ENCODE measurements at regions not wholly inside any gene's neighbourhood (a gene's known extent, or its start where the extent isn't known, plus 50 kb on each side); places are given as distances from the start of the nearest gene placed in this dataset.

DNA sequence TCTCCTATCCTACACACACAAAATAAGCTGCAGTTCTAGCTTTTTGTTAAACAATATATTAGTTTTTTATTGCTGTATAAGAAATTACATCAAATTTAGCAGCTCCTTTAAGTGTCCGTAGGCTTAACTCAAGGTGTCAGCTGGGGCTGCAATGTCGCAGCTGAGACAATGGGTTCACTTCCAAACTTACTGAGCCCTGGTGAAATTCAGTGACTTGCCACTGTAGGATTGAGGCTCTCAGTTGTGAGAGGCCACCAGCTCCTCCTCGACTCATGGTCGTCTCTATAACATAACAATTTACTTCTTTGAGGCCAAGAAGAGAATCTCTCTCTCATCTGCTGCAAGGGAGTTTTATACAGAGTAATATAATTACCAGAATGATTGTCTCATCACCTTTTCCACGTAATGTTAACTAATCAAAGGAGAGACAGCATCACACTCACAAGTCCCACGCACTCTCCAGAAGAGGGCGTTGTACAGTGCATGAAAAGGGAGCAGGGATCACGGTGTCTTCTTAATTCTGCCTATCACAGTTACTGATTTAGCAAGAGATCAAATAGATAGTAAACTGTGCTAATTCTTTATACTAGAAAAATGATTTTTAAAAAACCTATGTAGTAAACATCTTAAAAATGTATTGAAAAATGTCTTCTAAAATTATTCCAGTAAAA is 735.6 kb upstream of the GBE1 start:
- H3K4me3 ChIP-seq, result no peak overlapping the region
- H3K9me3 ChIP-seq, result no peaks in the 10 kb centered on the region
- H3K27ac ChIP-seq, result no peak overlapping the region
- ATAC-seq (ENCODE audit: low FRiP score in 2 of 2) (no peak), DNase-seq (no peak)
- no peaks in the 10 kb centered on the region for H3K4me1 ChIP-seq
- no peaks in the 10 kb centered on the region for H3K27me3 ChIP-seq
- 61 to 67% methylated on average over 8 of the region's 8 CpGs for WGBS, 2 donors
- H3K36me3 ChIP-seq, result no peaks in the 10 kb centered on the region
- no peak for TF ChIP-seq POLR2AphosphoS5 (IDR thresholded peaks at IDR 0.05)
- no peak for TF ChIP-seq CTCF (IDR thresholded peaks at IDR 0.05)
- no peak for TF ChIP-seq POLR2A (IDR thresholded peaks at IDR 0.05)
- no peak for TF ChIP-seq EP300 (IDR thresholded peaks at IDR 0.05)

DNA sequence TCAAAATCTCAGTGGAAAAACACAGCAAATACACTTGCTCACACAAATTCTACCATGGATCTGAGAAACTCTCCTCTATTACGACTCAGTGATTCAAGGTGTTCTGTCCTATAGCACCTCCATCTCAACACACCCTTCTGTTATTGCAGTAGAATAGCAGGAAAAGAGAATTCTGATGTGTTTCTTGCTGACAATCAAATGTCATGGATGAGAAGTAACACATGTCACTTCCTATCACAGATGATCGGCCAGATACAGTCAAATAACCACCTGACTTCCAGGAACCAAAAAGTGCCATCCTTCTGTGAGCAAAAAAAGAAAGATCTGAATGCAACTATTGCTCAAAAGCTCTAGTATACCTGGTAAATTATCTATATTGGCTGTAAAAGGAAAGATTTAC is 734.2 kb upstream of the GBE1 start:
- no peak for ATAC-seq (ENCODE audit: low FRiP score in 2 of 2)

DNA sequence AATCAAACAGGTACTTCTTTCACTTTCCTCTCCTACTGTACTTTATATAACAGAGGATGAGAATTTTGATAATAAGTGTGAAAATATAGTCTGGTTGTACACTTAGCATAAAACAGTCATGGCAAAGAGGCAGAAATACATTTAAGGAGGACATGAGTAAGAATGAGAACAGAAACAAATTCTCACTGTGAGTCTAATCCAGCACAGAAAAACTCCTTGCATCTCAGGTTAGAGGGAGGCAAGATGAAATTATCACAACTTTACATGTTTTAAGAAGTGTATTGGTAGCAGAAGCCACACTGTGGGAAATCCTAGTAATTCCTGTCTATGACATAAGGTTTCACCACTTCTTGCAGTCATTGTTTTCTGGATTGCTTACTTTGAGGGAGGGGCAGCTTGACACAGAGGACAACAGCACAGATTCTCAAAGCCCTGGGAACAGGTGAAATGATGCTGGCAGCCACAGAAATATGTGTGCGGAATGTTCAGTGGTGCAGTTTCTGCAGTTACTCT is 733.6 kb upstream of the GBE1 start:
- DNase-seq, result no peak
- WGBS, 2 donors, result 92 to 94% methylated on average over 1 of the region's 1 CpG
- H3K9me3 ChIP-seq, result no peaks in the 10 kb centered on the region

More for the DNA sequence above, 734.2 kb upstream of the GBE1 start:
- DNase-seq, result no peak
- Histone ChIP-seq H3K4me1 (no peaks in the 10 kb centered on the region), H3K36me3 (no peaks in the 10 kb centered on the region), H3K9me3 (no peaks in the 10 kb centered on the region), H3K27me3 (no peaks in the 10 kb centered on the region), H3K4me3 (no peak overlapping the region), H3K27ac (no peak overlapping the region)
- WGBS, 2 donors, result 77 to 91% methylated on average over 2 of the region's 2 CpGs
- TF ChIP-seq CTCF (IDR thresholded peaks at IDR 0.05), result no peak
- no peak for TF ChIP-seq EP300 (IDR thresholded peaks at IDR 0.05)
- TF ChIP-seq POLR2A (IDR thresholded peaks at IDR 0.05), result no peak
- TF ChIP-seq POLR2AphosphoS5 (IDR thresholded peaks at IDR 0.05), result no peak

DNA sequence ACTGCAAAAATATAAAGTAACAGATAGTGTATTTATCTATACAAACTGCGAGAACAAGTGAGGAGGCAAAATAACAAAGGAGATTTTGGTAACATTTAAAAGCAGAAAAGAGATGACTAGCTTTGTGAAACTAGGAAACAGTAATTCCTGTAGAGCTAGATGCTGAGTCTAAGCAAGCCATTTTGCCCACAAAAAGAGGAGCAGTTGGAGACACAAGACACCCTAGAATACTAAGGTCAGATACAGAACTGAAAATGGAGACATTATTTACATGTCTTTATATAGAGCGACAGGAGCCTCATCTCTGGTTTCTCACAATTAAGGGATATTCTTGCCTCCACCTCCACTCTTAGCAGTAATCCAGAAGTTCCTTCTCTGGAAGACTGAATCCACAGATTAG is 732.4 kb upstream of the GBE1 start:
- Histone ChIP-seq H3K4me3 (no peak overlapping the region), H3K27ac (no peak overlapping the region), H3K9me3 (no peaks in the 10 kb centered on the region), H3K27me3 (no peaks in the 10 kb centered on the region), H3K4me1 (no peaks in the 10 kb centered on the region), H3K36me3 (no peaks in the 10 kb centered on the region)
- ATAC-seq (ENCODE audit: low FRiP score in 2 of 2), result no peak
- 89 to 91% methylated on average over 2 of the region's 2 CpGs for WGBS, 2 donors
- TF ChIP-seq POLR2AphosphoS5 (IDR thresholded peaks at IDR 0.05), result no peak
- TF ChIP-seq EP300 (IDR thresholded peaks at IDR 0.05), result no peak
- DNase-seq, result no peak

More for the DNA sequence above, 733.6 kb upstream of the GBE1 start:
- H3K4me1 ChIP-seq, result no peaks in the 10 kb centered on the region
- TF ChIP-seq POLR2A (IDR thresholded peaks at IDR 0.05), result no peak
- no peak for TF ChIP-seq POLR2AphosphoS5 (IDR thresholded peaks at IDR 0.05)
- no peak for TF ChIP-seq EP300 (IDR thresholded peaks at IDR 0.05)
- TF ChIP-seq CTCF (IDR thresholded peaks at IDR 0.05), result no peak
- no peak overlapping the region for H3K4me3 ChIP-seq
- ATAC-seq (ENCODE audit: low FRiP score in 2 of 2), result no peak
- no peaks in the 10 kb centered on the region for H3K27me3 ChIP-seq
- H3K27ac ChIP-seq, result no peak overlapping the region
- H3K36me3 ChIP-seq, result no peaks in the 10 kb centered on the region

- 92 to 93% methylated on average over 1 of the region's 1 CpG for WGBS, 2 donors
- ATAC-seq (ENCODE audit: low FRiP score in 2 of 2), result no peak
- no peaks in the 10 kb centered on the region for H3K4me1 ChIP-seq
- H3K36me3 ChIP-seq, result no peaks in the 10 kb centered on the region
- no peak overlapping the region for H3K4me3 ChIP-seq
- DNase-seq, result no peak
- H3K27me3 ChIP-seq, result no peaks in the 10 kb centered on the region
- TF ChIP-seq EP300 (IDR thresholded peaks at IDR 0.05) (no peak), POLR2AphosphoS5 (IDR thresholded peaks at IDR 0.05) (no peak), CTCF (IDR thresholded peaks at IDR 0.05) (no peak), POLR2A (IDR thresholded peaks at IDR 0.05) (no peak)
- no peak overlapping the region for H3K27ac ChIP-seq
- H3K9me3 ChIP-seq, result no peaks in the 10 kb centered on the region
Measured at GRCh38 chr3:82475306-82475705, 713.9 kb upstream of the GBE1 start.

Measured in upper lobe of left lung (tissue), 6 donors.